HG03159 (cell line): ENCODE measurements at regions not wholly inside any gene's neighbourhood (a gene's known extent, or its start where the extent isn't known, plus 50 kb on each side); places are given as distances from the start of the nearest gene placed in this dataset.
"Not testable (repeated sequence)": the region's sequence is repeated elsewhere in the genome, so short reads cannot be mapped to it uniquely, and the experiment has no call there.

Source experiments
- ATAC-seq: cut with Tn5 transposase; IDR thresholded peaks from one replicate; pipeline ENCODE4 v1.9.1; 2021; ENCODE audit warnings: mild to moderate bottlenecking, moderate library complexity; ENCODE audit not compliant: unreplicated experiment

- ATAC-seq: no peak
Measured at GRCh38 chr4:54571293-54572151, 86.2 kb upstream of the KIT start.

GRCh38 chr4:54572152-54572542 lies 85.6 kb upstream of the KIT start:
- ATAC-seq: no peak

- no peak for ATAC-seq
Measured at GRCh38 chr4:54574500-54574899, 83.3 kb upstream of the KIT start.

DNA sequence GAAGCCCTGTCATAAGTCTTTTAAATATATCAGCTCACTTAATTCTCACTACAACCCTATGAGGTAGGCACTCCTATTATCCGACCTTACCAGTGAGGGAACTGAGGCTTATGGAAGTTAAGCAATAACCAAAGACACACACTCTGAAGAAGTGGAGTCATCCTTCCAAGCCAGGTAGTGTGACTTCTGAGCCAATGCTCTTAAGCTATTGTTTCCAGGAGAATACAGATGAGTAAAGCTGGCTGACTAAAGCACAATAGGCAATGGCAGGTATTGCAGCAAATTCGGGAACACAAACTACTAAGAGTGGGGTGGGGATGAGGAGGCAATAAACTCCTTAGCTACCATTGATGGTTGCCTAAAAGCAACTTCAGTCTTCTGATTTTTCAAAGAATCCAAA lies 81.8 kb upstream of the KIT start:
- ATAC-seq: no peak

DNA sequence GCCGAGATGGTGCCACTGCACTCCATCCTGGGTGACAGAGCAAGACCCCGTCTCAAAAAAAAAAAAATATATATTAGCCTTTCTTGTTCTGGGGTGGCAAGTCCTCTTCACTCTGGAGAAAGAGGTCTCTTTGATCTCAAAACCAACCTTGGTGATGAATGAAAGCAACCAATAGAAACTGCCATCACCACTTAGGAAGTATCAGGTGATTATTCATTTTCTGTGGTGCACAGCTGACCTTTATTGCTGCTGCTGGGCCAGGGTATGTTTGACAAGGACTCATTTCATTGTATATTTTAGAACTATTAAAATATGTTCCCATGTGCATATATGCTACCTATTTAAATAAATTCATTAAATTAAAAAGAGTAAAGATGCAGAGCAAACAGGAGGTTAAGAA lies 76.0 kb upstream of the KIT start:
- ATAC-seq: no peak

GRCh38 chr4:54585321-54586000 lies 72.3 kb upstream of the KIT start:
- ATAC-seq: no peak

DNA sequence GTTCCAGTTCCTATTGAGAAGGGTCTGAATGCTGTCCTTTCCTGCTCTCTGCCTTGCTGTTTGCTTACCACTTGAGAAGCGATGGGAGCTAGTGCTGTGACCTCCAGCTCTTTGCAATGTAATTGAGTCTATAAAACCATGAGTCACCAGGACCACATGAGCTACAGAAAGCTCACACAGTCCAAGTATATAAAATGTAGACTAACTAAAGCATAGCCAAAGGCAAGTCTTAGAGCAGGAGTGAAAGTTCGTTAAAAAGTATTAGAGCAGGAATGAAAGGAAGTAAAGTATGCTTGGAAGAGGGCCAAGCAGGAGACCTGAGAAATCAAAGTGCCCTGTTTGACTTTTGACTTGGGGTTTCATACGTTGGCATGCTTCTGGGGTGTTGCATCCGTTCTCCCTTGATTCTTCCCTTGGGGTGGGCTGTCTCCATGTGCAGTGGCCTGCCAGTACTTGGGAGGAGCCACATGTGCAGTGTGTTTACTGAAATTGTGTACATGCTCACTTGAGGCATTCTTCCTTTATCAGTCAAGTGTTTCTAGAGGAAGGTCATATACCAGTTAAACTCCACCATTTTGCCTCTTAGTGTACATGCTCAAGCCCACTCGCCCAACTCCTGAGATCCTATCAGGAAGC lies 71.3 kb upstream of the KIT start:
- ATAC-seq: no peak

- ATAC-seq: no peak
Measured at GRCh38 chr4:54587107-54587891, 70.5 kb upstream of the KIT start.

DNA sequence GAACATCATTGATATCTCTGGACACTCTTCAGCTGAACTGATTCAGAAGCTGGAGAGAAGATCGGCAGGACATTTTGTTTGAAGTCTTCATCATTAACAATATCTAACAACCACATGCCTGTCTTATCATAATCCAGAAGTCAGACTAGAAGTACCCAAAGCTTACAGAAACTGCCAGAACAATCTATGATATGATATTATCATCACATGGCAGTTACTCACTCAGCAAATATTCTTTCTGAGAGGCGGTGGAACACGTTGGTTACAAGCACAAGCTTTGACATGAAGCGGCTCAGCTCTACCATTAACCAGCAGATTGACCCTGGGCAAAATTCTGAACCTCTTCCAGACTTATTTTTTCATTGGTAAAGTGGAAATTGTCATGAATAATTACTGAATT lies 69.4 kb upstream of the KIT start:
- no peak for ATAC-seq

DNA sequence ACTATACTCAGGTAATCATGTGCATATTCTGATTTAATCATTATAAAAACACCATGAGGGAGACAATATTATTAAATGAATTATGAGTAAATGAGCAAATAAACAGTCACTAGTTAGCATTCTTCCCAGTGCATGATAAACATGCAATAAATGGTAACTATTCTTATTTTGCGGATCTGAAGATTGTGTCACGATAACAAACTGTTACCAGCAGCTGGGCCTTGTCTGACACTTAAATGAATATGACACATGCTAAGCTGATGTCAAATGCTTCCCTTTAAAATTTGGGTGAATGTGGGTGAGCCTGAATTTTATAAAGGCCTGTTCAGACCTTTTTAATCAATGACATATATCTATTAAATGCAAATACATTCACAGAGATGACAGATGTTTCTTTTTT lies 68.2 kb upstream of the KIT start:
- ATAC-seq: no peak

DNA sequence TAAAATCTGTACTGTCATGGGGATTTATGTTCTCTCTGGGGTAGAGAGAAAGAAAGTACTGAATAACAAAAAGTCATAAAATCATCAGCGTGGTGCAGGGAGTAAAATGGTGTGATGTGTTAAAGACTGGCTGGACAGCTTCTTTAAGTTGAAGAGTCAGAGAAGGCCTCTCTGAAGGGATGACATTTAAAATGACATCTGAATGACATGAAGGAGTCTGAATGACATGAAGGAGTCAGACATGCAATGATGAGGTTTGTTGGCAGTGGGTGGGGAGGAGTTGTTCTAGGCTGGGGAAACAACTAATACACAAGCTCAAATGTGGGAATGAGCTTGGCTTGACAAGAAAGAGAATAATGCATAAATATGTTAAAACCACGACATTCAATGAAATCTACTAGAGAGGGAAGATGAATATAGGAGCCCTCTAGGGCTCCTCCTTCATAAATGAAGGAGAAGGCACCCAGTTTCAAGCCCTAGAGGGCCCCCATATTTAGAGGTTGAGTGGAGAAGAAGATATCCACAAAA lies 63.9 kb upstream of the KIT start:
- no peak for ATAC-seq

- ATAC-seq: no peak
Measured at GRCh38 chr4:54596201-54596600, 61.6 kb upstream of the KIT start.

- ATAC-seq: not testable (repeated sequence)
Measured at GRCh38 chr4:54597678-54598077, 60.1 kb upstream of the KIT start.

DNA sequence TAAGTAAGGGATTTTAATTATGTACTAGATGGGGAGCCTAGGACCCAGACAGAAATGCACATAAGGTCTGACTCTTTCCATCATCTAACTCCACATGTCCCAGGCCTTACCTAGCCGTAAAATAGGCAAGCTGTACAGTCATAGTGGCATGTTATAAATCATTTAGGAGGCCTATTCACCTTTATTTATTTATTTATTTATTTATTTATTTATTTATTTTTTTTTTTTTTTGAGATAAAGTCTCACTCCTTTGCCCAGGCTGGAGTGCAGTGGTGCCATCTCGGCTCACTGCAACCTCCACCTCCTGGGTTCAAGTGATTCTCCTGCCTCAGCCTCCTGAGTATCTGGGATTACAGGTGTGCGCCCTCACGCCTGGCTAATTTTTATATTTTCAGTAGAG lies 55.6 kb upstream of the KIT start:
- not testable (repeated sequence) for ATAC-seq

DNA sequence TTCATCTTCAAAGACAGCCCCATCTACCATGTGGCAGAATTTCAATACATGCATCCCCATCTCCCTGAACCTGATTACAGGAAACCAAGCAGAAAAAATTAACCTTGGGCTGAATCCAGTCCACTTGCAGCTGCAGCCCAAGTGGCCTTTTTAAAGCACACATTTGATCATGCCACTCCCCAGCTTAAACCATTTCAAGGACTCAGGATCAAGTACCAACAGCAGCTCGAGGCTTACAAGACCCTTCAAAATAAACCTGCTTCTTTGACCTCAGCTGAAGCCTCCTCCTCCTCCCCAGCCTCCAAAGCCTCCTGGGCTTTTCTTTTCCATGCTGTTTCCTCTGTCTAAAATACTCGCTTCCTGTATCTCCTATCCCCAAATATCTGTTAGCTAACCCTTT lies 50.7 kb upstream of the KIT start:
- ATAC-seq: no peak

DNA sequence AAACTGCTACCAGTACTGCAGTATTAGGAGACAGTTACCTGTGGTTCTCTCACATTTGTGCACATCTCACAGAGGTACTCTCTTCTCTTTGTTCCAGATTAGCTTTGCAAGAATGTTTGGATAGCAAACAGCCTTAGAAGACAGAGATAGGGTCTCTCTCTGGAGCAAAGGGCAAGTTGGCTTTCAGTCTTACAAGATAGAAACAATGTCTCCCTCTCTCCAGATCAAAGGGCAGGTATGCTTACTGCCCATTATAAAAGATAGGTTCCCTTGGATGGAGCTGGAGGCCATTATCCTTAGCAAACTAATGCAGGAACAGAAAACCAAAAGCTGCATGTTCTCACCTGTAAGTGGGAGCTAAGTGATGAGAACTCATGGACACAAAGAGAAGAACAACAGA lies 50.2 kb upstream of the KIT start:
- ATAC-seq: no peak
